GM19193 (cell line): ENCODE measurements at regions not wholly inside any gene's neighbourhood (a gene's known extent, or its start where the extent isn't known, plus 50 kb on each side); places are given as distances from the start of the nearest gene placed in this dataset.

Experiments used
- POLR2A ChIP-seq: IDR thresholded peaks from 4 replicates; pipeline ENCODE4 v1.6.1; 2011; ENCODE audit not compliant: insufficient read depth, insufficient read length; ENCODE audit errors: extremely low read depth

- TF ChIP-seq POLR2A, result no peak
Measured at GRCh38 chr5:81849770-81850367, 99.0 kb upstream of the SSBP2 start.

- TF ChIP-seq POLR2A, result no peak
Measured at GRCh38 chr5:81848362-81848880, 97.5 kb upstream of the SSBP2 start.

- TF ChIP-seq POLR2A, result no peak
Measured at GRCh38 chr5:81846301-81846700, 95.4 kb upstream of the SSBP2 start.

- no peak for TF ChIP-seq POLR2A
Measured at GRCh38 chr5:81843845-81844244, 92.9 kb upstream of the SSBP2 start.

GRCh38 chr5:81842795-81843398 is 92.0 kb upstream of the SSBP2 start:
- TF ChIP-seq POLR2A, result no peak

- no peak for TF ChIP-seq POLR2A
Measured at GRCh38 chr5:81839034-81839433, 88.1 kb upstream of the SSBP2 start.

- TF ChIP-seq POLR2A, result no peak
Measured at GRCh38 chr5:81838307-81838906, 87.5 kb upstream of the SSBP2 start.

GRCh38 chr5:81837667-81838306 is 86.9 kb upstream of the SSBP2 start:
- no peak for TF ChIP-seq POLR2A

- no peak for TF ChIP-seq POLR2A
Measured at GRCh38 chr5:81835814-81836367, 85.0 kb upstream of the SSBP2 start.

- TF ChIP-seq POLR2A, result no peak
Measured at GRCh38 chr5:81834021-81834660, 83.2 kb upstream of the SSBP2 start.

- no peak for TF ChIP-seq POLR2A
Measured at GRCh38 chr5:81830596-81830995, 79.7 kb upstream of the SSBP2 start.

GRCh38 chr5:81829242-81829641 is 78.3 kb upstream of the SSBP2 start:
- TF ChIP-seq POLR2A, result no peak

GRCh38 chr5:81827500-81827899 is 76.6 kb upstream of the SSBP2 start:
- TF ChIP-seq POLR2A, result no peak

- no peak for TF ChIP-seq POLR2A
Measured at GRCh38 chr5:81826128-81826527, 75.2 kb upstream of the SSBP2 start.

GRCh38 chr5:81825237-81825636 is 74.3 kb upstream of the SSBP2 start:
- TF ChIP-seq POLR2A, result no peak
